Spinal cord (tissue), 9 donors: ENCODE measurements at regions not wholly inside any gene's neighbourhood (a gene's known extent, or its start where the extent isn't known, plus 50 kb on each side); places are given as distances from the start of the nearest gene placed in this dataset.

Experiments
- DNase-seq, 6 donors: peaks; one replicate each; pipeline versions ENCODE4 v3.0.0 to v3.0.0-alpha.2; 2013 to 2015; ENCODE audit warnings: low spot score in 6 of 6, low read depth in 4 of 6
- H3K27ac ChIP-seq: one replicate; pipeline ENCODE4 v1.5.1; 2013; ENCODE audit warnings: low read depth, low read length, control low read depth
- H3K27me3 ChIP-seq: one replicate; pipeline ENCODE4 v1.6.1; 2013; ENCODE audit warnings: low read length; ENCODE audit not compliant: control insufficient read depth, insufficient read depth
- H3K36me3 ChIP-seq: one replicate; pipeline ENCODE4 v1.6.1; 2013; ENCODE audit warnings: low read length; ENCODE audit not compliant: control insufficient read depth, insufficient read depth
- H3K4me1 ChIP-seq: one replicate; pipeline ENCODE4 v1.6.1; 2013; ENCODE audit warnings: low read length; ENCODE audit not compliant: control insufficient read depth, insufficient read depth
- H3K4me3 ChIP-seq: one replicate; pipeline ENCODE4 v1.5.1; 2013; ENCODE audit warnings: low read depth, low read length, control low read depth
- H3K9me3 ChIP-seq: one replicate; pipeline ENCODE4 v1.6.1; 2013; ENCODE audit warnings: low read length; ENCODE audit not compliant: control insufficient read depth, insufficient read depth
- WGBS: methylation state at CpG from one replicate; pipeline ENCODE4 v1.1.5; 2013; ENCODE audit warnings: missing lambda C conversion rate; ENCODE audit not compliant: insufficient coverage; 5-methylcytosine and 5-hydroxymethylcytosine counted together
- donor health status: healthy.

GRCh38 chr12:92593734-92594402 lies 108.9 kb upstream of the PLEKHG7 start:
- DNase-seq, result no peak
- H3K27ac ChIP-seq, result no peak overlapping the region
- WGBS, result 91% methylated on average over 7 of the region's 8 CpGs
- no peaks in the 10 kb centered on the region for H3K9me3 ChIP-seq
- no peaks in the 10 kb centered on the region for H3K4me1 ChIP-seq
- H3K36me3 ChIP-seq, result no peaks in the 10 kb centered on the region
- H3K4me3 ChIP-seq, result no peak overlapping the region
- H3K27me3 ChIP-seq, result no peaks in the 10 kb centered on the region

GRCh38 chr12:92585115-92585727 lies 117.6 kb upstream of the PLEKHG7 start:
- Histone ChIP-seq H3K27ac (no peak overlapping the region), H3K36me3 (no peaks in the 10 kb centered on the region), H3K27me3 (no peaks in the 10 kb centered on the region), H3K9me3 (no peaks in the 10 kb centered on the region), H3K4me3 (no peak overlapping the region), H3K4me1 (no peaks in the 10 kb centered on the region)
- WGBS, result no CpG with 5 or more reads among the region's 1 CpG
- no peak for DNase-seq

DNA sequence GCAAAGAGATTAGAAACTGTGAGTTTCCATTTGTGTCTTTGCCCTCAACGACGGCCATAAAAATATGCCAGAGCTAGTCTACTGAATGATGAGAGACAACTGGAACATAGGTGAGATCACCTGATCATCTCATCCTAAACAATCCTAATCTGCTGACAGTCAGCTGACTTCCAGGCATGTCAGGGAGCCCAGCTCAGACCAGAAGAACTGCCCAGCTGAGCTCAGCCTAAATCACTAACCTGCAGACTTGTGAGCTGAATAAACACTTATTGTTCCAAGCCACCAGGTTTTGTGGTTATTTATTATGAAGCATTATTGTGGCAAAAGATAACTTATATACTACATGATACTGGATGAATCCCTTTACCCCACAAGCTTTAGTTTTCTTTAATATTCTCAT lies 118.9 kb upstream of the PLEKHG7 start:
- whole genome bisulfite sequencing, result no CpG with 5 or more reads among the region's 2 CpGs
- H3K27ac ChIP-seq, result no peak overlapping the region

GRCh38 chr12:92582893-92583292 lies 119.9 kb upstream of the PLEKHG7 start:
- WGBS, result 40% methylated on average over 1 of the region's 2 CpGs
- Histone ChIP-seq H3K4me3 (no peak overlapping the region), H3K27ac (no peak overlapping the region)

More for the DNA sequence above, 118.9 kb upstream of the PLEKHG7 start:
- Histone ChIP-seq H3K4me3 (no peak overlapping the region), H3K36me3 (no peaks in the 10 kb centered on the region), H3K9me3 (no peaks in the 10 kb centered on the region), H3K27me3 (no peaks in the 10 kb centered on the region), H3K4me1 (no peaks in the 10 kb centered on the region)
- DNase-seq, result no peak

DNA sequence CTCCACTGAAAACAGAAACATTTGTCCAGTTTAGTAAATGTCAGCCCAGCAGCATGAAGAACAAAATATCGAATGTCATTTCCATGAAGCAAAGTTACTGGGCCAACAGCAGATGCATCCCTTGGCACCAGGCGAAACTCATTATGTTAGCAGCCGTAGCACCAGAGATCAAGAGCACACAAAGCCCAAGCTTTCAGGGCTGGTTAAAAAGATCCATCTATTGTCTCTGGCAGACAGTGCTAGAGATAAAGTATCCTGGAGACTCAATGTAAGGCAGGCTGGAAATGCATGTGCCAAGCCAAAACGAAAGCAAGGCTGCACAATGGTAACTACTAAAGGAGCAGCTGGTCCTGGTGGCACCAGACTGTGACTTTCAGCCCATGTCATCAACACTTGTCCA lies 120.3 kb upstream of the PLEKHG7 start:
- Histone ChIP-seq H3K4me3 (no peak overlapping the region), H3K36me3 (no peaks in the 10 kb centered on the region), H3K27me3 (no peaks in the 10 kb centered on the region), H3K27ac (no peak overlapping the region), H3K4me1 (no peaks in the 10 kb centered on the region), H3K9me3 (no peaks in the 10 kb centered on the region)
- DNase-seq, result peak in 2 of 6 donors; percentile 65 to 80
- WGBS, result 25% methylated on average over 4 of the region's 4 CpGs

More at GRCh38 chr12:92582893-92583292, 119.9 kb upstream of the PLEKHG7 start:
- no peaks in the 10 kb centered on the region for H3K27me3 ChIP-seq
- H3K4me1 ChIP-seq, result no peaks in the 10 kb centered on the region
- DNase-seq, result no peak
- no peaks in the 10 kb centered on the region for H3K36me3 ChIP-seq
- no peaks in the 10 kb centered on the region for H3K9me3 ChIP-seq

DNA sequence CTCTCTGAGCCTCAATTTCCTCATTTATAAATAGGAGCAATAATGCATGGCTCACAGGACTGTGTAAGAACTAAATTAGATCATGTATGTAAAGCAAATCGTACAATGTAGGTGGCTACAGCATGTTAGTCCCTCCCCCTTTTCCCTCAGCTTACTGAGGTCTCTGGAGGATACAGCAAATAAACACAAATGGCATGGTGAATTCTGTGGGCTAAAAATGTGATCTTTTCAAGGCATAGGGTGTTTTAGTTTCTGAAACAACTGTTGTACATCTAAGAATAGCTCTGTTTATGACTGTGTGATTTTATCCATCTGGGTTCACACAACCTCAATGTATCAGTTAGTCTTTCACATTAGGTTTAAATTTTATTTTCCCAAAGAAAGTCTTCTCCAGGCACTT lies 121.2 kb upstream of the PLEKHG7 start:
- Histone ChIP-seq H3K4me3 (no peak overlapping the region), H3K36me3 (no peaks in the 10 kb centered on the region), H3K27me3 (no peaks in the 10 kb centered on the region), H3K9me3 (no peaks in the 10 kb centered on the region), H3K4me1 (no peaks in the 10 kb centered on the region), H3K27ac (no peak overlapping the region)
- DNase-seq, result peak in 1 of 6 donors; percentile 41
- no CpG with 5 or more reads among the region's 1 CpG for WGBS

DNA sequence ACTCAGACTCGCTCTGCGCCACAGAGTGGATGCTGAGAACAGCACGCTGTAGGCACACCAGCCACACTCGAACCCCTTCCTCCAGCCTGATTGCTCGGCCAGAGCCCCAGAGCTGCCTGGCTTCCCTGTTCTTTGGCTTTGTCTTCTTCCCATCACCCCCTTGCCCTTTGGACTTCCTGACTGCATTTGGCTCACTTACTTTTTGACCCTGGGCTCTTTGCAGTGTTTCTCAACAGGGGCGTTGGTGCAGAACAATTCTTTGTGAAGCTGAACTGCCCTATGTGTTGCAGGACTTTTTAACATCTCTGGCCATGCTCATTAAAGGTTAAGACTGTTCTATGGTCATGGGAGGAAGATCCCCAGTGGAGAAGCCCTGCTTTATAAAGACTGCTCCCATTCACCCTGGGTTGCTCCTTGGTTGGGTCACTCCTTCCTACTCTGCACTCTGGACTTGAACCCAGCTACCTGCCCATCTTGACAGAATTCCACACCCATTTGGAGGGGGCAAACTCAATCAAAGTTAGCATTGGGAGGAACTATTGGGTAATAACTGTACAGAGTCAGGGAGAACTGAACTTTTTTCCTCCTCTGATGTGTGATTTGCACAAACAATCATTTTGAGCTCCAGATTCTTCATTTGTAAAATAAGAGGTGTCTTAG lies 127.7 kb upstream of the PLEKHG7 start:
- Histone ChIP-seq H3K36me3 (no peaks in the 10 kb centered on the region), H3K4me3 (no peak overlapping the region), H3K27ac (no peak overlapping the region), H3K27me3 (no peaks in the 10 kb centered on the region), H3K9me3 (no peaks in the 10 kb centered on the region), H3K4me1 (no peaks in the 10 kb centered on the region)
- no peak for DNase-seq
- WGBS, result 70% methylated on average over 6 of the region's 6 CpGs

- Histone ChIP-seq H3K4me3 (no peak overlapping the region), H3K27ac (no peak overlapping the region), H3K9me3 (no peaks in the 10 kb centered on the region), H3K27me3 (no peaks in the 10 kb centered on the region), H3K4me1 (no peaks in the 10 kb centered on the region), H3K36me3 (no peaks in the 10 kb centered on the region)
- WGBS, result 85% methylated on average over 6 of the region's 8 CpGs
- DNase-seq, result peak in 2 of 6 donors; percentile 26 to 73
Measured at GRCh38 chr12:92574051-92574783, 128.6 kb upstream of the PLEKHG7 start.

GRCh38 chr12:92573104-92573503 lies 129.7 kb upstream of the PLEKHG7 start:
- H3K36me3 ChIP-seq, result no peaks in the 10 kb centered on the region
- DNase-seq, result no peak
- 87% methylated on average over 3 of the region's 4 CpGs for WGBS
- no peaks in the 10 kb centered on the region for H3K9me3 ChIP-seq
- no peak overlapping the region for H3K27ac ChIP-seq
- no peaks in the 10 kb centered on the region for H3K4me1 ChIP-seq
- H3K27me3 ChIP-seq, result no peaks in the 10 kb centered on the region
- no peak overlapping the region for H3K4me3 ChIP-seq
